ENCODE measurements at regions not wholly inside any gene's neighbourhood (a gene's known extent, or its start where the extent isn't known, plus 50 kb on each side); places are given as distances from the start of the nearest gene placed in this dataset.

GRCh38 chr1:2916706-2917105 is 104.6 kb upstream of the ACTRT2 start:
- DNase-seq (ENCODE audit: low read depth in 3 of 3): no peak

- DNase-seq (ENCODE audit: low read depth in 3 of 3): no peak
Measured at GRCh38 chr1:2917284-2917683, 104.0 kb upstream of the ACTRT2 start.

- DNase-seq (ENCODE audit: low read depth in 3 of 3): no peak
Measured at GRCh38 chr1:2918441-2918840, 102.8 kb upstream of the ACTRT2 start.

GRCh38 chr1:2919841-2920240 is 101.4 kb upstream of the ACTRT2 start:
- DNase-seq (ENCODE audit: low read depth in 3 of 3): no peak

- DNase-seq (ENCODE audit: low read depth in 3 of 3): no peak
Measured at GRCh38 chr1:2920421-2921015, 100.7 kb upstream of the ACTRT2 start.

GRCh38 chr1:2921970-2922686 is 99.1 kb upstream of the ACTRT2 start:
- DNase-seq (ENCODE audit: low read depth in 3 of 3): peak in 2 of 3 donors; percentile 15 to 43

- no peak for DNase-seq (ENCODE audit: low read depth in 3 of 3)
Measured at GRCh38 chr1:2923351-2923750, 97.9 kb upstream of the ACTRT2 start.

- DNase-seq (ENCODE audit: low read depth in 3 of 3): no peak
Measured at GRCh38 chr1:2925291-2925690, 96.0 kb upstream of the ACTRT2 start.

- DNase-seq (ENCODE audit: low read depth in 3 of 3): no peak
Measured at GRCh38 chr1:2925918-2926317, 95.3 kb upstream of the ACTRT2 start.

- no peak for DNase-seq (ENCODE audit: low read depth in 3 of 3)
Measured at GRCh38 chr1:2926447-2927055, 94.7 kb upstream of the ACTRT2 start.

- DNase-seq (ENCODE audit: low read depth in 3 of 3): no peak
Measured at GRCh38 chr1:2927393-2928360, 93.6 kb upstream of the ACTRT2 start.

GRCh38 chr1:2928366-2929325 is 92.6 kb upstream of the ACTRT2 start:
- no peak for DNase-seq (ENCODE audit: low read depth in 3 of 3)

GRCh38 chr1:2929335-2929734 is 91.9 kb upstream of the ACTRT2 start:
- DNase-seq (ENCODE audit: low read depth in 3 of 3): no peak

GRCh38 chr1:2930016-2930815 is 91.1 kb upstream of the ACTRT2 start:
- DNase-seq (ENCODE audit: low read depth in 3 of 3): no peak

- DNase-seq (ENCODE audit: low read depth in 3 of 3): no peak
Measured at GRCh38 chr1:2930913-2931723, 90.1 kb upstream of the ACTRT2 start.

- DNase-seq (ENCODE audit: low read depth in 3 of 3): no peak
Measured at GRCh38 chr1:2931724-2932401, 89.4 kb upstream of the ACTRT2 start.

- no peak for DNase-seq (ENCODE audit: low read depth in 3 of 3)
Measured at GRCh38 chr1:2932671-2933350, 88.5 kb upstream of the ACTRT2 start.
